SK-N-SH (cell line): ENCODE measurements at regions not wholly inside any gene's neighbourhood (a gene's known extent, or its start where the extent isn't known, plus 50 kb on each side); places are given as distances from the start of the nearest gene placed in this dataset.
"Not testable (repeated sequence)": the region's sequence is repeated elsewhere in the genome, so short reads cannot be mapped to it uniquely, and the experiment has no call there.

Source experiments
- CTCF ChIA-PET: fragments of 300-600, 350-600 bp; formaldehyde crosslinking; extraction: SDS; loops from one replicate; lab custom pipeline; 2021; lab: Yijun Ruan, JAX
- POLR2A ChIA-PET: fragments of 350-600 bp; sonication (Branson Sonifier 250); formaldehyde crosslinking; extraction: SDS; loops from one replicate; lab custom pipeline; 2020; ENCODE audit warnings: antibody characterized with exemption, inconsistent platforms; lab: Yijun Ruan, JAX
- DNase-seq: peaks from one replicate; pipeline ENCODE4 v3.0.0; 2012
- H2AFZ ChIP-seq: fragments of 200-600 bp; sonication (generic); 2 replicates; pipeline ENCODE4 v1.8.1; 2016; ENCODE audit warnings: antibody characterized with exemption, mild to moderate bottlenecking, low read depth
- H3F3A ChIP-seq: fragments of 200-600 bp; sonication (generic); replicated peaks from 2 replicates; pipeline ENCODE3; 2016; ENCODE audit warnings: antibody characterized with exemption, mild to moderate bottlenecking; ENCODE audit not compliant: insufficient read depth
- H3K27ac ChIP-seq, 2 experiments: fragments of 200-500 bp in 1 of 2; fragments of 200-600 bp in 1 of 2; sonication (Bioruptor generic) in 1 of 2; sonication (generic), shearing (Covaris generic) in 1 of 2; 2 replicates each; pipeline versions ENCODE4 v1.5.1 to v1.6.1; 2014 to 2016; ENCODE audit warnings: low read depth in 2 of 2, inconsistent platforms in 1 of 2, low read length in 1 of 2, mild to moderate bottlenecking in 1 of 2, mixed read lengths in 1 of 2
- H3K27me3 ChIP-seq: fragments of 200-600 bp; sonication (generic), shearing (Covaris generic); 2 replicates; pipeline ENCODE4 v1.6.1; 2016; ENCODE audit warnings: mixed run types; ENCODE audit not compliant: insufficient read depth
- H3K36me3 ChIP-seq, 2 experiments: fragments of 200-500 bp in 1 of 2; fragments of 200-600 bp in 1 of 2; sonication (Bioruptor generic) in 1 of 2; sonication (generic) in 1 of 2; replicated peaks in 1 of 2; 2 replicates each; pipeline versions ENCODE3 to v1.5.1; 2014 to 2016; ENCODE audit warnings: low read length in 1 of 2, mild to moderate bottlenecking in 1 of 2; ENCODE audit not compliant: insufficient read depth in 2 of 2, control insufficient read depth in 1 of 2
- H3K4me1 ChIP-seq, 2 experiments: fragments of 200-500 bp in 1 of 2; fragments of 200-600 bp in 1 of 2; sonication (Bioruptor generic) in 1 of 2; sonication (generic), shearing (Covaris generic) in 1 of 2; 2 replicates each; pipeline versions ENCODE4 v1.5.1 to v1.6.1; 2014 to 2016; ENCODE audit warnings: low read depth in 1 of 2, low read length in 1 of 2, mixed run types in 1 of 2; ENCODE audit not compliant: insufficient read depth in 2 of 2, control insufficient read depth in 1 of 2
- H3K4me2 ChIP-seq: fragments of 200-600 bp; sonication (generic), shearing (Covaris generic); 2 replicates; pipeline ENCODE4 v1.6.1; 2017; ENCODE audit warnings: mixed run types
- H3K4me3 ChIP-seq, 2 experiments: fragments of 200-500 bp in 1 of 2; fragments of 200-600 bp in 1 of 2; sonication (Bioruptor generic) in 1 of 2; sonication (generic), shearing (Covaris generic) in 1 of 2; 2 replicates each; pipeline versions ENCODE4 v1.5.1 to v1.8.1; 2014 to 2016; ENCODE audit warnings: low read depth in 2 of 2, inconsistent platforms in 1 of 2, low read length in 1 of 2, mild to moderate bottlenecking in 1 of 2, mixed read lengths in 1 of 2, moderate library complexity in 1 of 2
- H3K79me2 ChIP-seq: fragments of 200-600 bp; sonication (generic); 2 replicates; pipeline ENCODE4 v1.8.1; 2017; ENCODE audit warnings: mild to moderate bottlenecking; ENCODE audit not compliant: insufficient read depth
- H3K9ac ChIP-seq: fragments of 200-600 bp; sonication (generic); 2 replicates; pipeline ENCODE4 v1.6.1; 2017; ENCODE audit warnings: mixed run types
- H3K9me2 ChIP-seq: fragments of 200-600 bp; sonication (generic); 2 replicates; pipeline ENCODE4 v1.6.1; 2017; ENCODE audit warnings: mixed run types
- H3K9me3 ChIP-seq: fragments of 200-600 bp; sonication (generic); 2 replicates; pipeline ENCODE4 v1.6.1; 2017; ENCODE audit warnings: mixed run types, mild to moderate bottlenecking, moderate library complexity
- H4K20me1 ChIP-seq: fragments of 200-600 bp; sonication (generic); 2 replicates; pipeline ENCODE4 v1.6.1; 2017; ENCODE audit warnings: mild to moderate bottlenecking, mixed run types; ENCODE audit not compliant: insufficient read depth
- CTCF ChIP-seq: fragments of 200-600 bp; sonication (generic); IDR thresholded peaks from 2 replicates; pipeline ENCODE4 v1.6.1; 2017; ENCODE audit warnings: antibody characterized with exemption, mild to moderate bottlenecking, moderate library complexity
- GATA2 ChIP-seq: sonication (generic); formaldehyde crosslinking; IDR thresholded peaks from 2 replicates; pipeline ENCODE4 v1.5.0; 2020; ENCODE audit warnings: mild to moderate bottlenecking, missing genetic modification reagents
- JUND ChIP-seq: IDR thresholded peaks from 2 replicates; pipeline ENCODE4 v1.4.0; 2012
- MEF2A ChIP-seq: IDR thresholded peaks from 2 replicates; pipeline ENCODE4 v1.4.0; 2012; ENCODE audit warnings: low read depth, borderline replicate concordance
- PBX3 ChIP-seq: IDR thresholded peaks from 2 replicates; pipeline ENCODE4; 2012
- RAD21 ChIP-seq: IDR thresholded peaks from 2 replicates; pipeline ENCODE4 v1.6.1; 2012; ENCODE audit warnings: mild to moderate bottlenecking, low read length
- RCOR1 ChIP-seq: fragments of 150-350 bp; IDR thresholded peaks from 2 replicates; pipeline ENCODE4 v1.6.1; 2017; ENCODE audit warnings: antibody characterized with exemption, low read length
- RXRA ChIP-seq: IDR thresholded peaks from 2 replicates; pipeline ENCODE4 v1.4.0; 2012; ENCODE audit warnings: low read depth, mild to moderate bottlenecking, borderline replicate concordance
- TCF12 ChIP-seq: IDR thresholded peaks from 2 replicates; pipeline ENCODE4 v1.4.0; 2012
- USF2 ChIP-seq: fragments of 150-350 bp; IDR thresholded peaks from 2 replicates; pipeline ENCODE4 v1.6.1; 2017; ENCODE audit warnings: antibody characterized with exemption, low read length, low read depth, borderline replicate concordance
- WGBS: methylation state at CpG from one replicate; pipeline ENCODE4 v1.1.6; 2017; ENCODE audit warnings: low lambda C conversion rate; 5-methylcytosine and 5-hydroxymethylcytosine counted together

GRCh38 chr1:38648417-38648816, 211.2 kb downstream of the RRAGC start:
- no peaks in the 10 kb centered on the region for H4K20me1 ChIP-seq
- WGBS = 35% methylated on average over 6 of the region's 6 CpGs
- H3F3A ChIP-seq = no peaks in the 10 kb centered on the region
- H3K36me3 ChIP-seq = no peaks in the 10 kb centered on the region
- H3K4me3 ChIP-seq = no peak overlapping the region
- no peak overlapping the region for H2AFZ ChIP-seq
- DNase-seq = no peak
- ChIA-PET POLR2A (no interaction called here), CTCF (no interaction called here)
- no peak overlapping the region for H3K9ac ChIP-seq
- H3K27me3 ChIP-seq = no peaks in the 10 kb centered on the region
- no peaks in the 10 kb centered on the region for H3K9me3 ChIP-seq
- no peaks in the 10 kb centered on the region for H3K9me2 ChIP-seq
- no peaks in the 10 kb centered on the region for H3K79me2 ChIP-seq
- no peaks in the 10 kb centered on the region for H3K4me1 ChIP-seq
- TF ChIP-seq RAD21 (no peak), CTCF (no peak), USF2 (no peak), RCOR1 (no peak), GATA2 (CRISPR knock-in tag) (no peak), JUND (no peak), MEF2A (no peak), TCF12 (no peak), RXRA (no peak), PBX3 (no peak)
- H3K27ac ChIP-seq = no peak overlapping the region
- no peak overlapping the region for H3K4me2 ChIP-seq

- H3K9ac ChIP-seq, H3K27ac ChIP-seq, H3K27me3 ChIP-seq, H3K9me3 ChIP-seq, H3K36me3 ChIP-seq, H3K4me1 ChIP-seq, H3K79me2 ChIP-seq, H3K4me3 ChIP-seq, H3F3A ChIP-seq, CTCF ChIA-PET, DNase-seq, H3K4me2 ChIP-seq, POLR2A ChIA-PET, H4K20me1 ChIP-seq, H2AFZ ChIP-seq, H3K9me2 ChIP-seq: not testable (repeated sequence)
- WGBS = no CpG with 5 or more reads among the region's 34 CpGs
Measured at GRCh38 chr1:38647341-38647740, 212.2 kb downstream of the RRAGC start.
